Iris pigment epithelial cell (primary cell): ENCODE measurements at regions not wholly inside any gene's neighbourhood (a gene's known extent, or its start where the extent isn't known, plus 50 kb on each side); places are given as distances from the start of the nearest gene placed in this dataset.
"Not testable (repeated sequence)": the region's sequence is repeated elsewhere in the genome, so short reads cannot be mapped to it uniquely, and the experiment has no call there.

Experiments used
- DNase-seq: peaks from one replicate; pipeline ENCODE4 v3.0.0-alpha.2; 2011; ENCODE audit warnings: low read depth

DNA sequence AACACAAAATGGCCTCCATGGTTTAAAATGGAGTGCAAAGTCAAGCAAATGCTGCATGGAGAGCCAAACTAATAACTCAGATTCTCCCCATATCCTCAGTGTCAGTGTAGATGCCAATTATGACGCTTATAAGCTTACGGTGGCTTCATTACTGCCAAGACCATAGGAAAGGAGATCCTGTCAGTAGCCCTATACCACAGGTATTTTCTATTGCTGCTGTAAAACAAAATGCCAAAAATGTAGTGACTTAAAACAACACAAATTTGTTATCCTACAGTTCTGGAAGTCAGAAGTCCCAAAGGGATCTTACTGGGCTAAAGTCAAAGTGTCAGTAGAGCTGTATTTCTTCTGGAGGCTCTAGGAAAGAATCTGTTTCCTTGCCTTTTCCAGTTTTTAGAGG, 149.8 kb upstream of the GBE1 start:
- DNase-seq, result no peak

DNA sequence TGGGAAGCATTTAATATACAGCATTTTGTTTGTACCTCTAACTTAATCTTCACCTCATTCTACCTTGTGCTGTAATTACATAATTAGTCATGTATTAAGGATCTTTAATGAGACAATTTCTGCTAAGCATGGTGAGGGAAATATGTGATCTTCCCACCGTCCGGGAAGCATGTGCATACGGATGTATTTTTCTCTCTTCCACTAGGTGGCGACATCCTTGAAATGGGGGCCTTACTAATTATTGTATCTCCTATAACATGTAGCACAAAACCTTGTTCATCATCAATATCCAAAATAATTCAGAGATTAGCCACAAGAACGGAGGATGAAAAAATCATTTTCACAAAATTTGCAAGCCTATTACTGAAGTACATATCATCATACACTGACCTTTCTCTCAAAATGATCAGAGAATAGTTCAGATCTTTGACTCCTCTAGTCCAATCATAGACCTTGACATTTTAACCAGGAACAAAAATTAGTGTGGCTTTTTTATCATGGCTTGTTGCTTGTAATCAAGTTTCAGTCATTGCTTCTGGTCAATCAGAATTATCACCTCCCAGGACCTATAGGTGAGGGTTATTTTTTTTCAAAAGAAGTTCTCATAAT, 148.9 kb upstream of the GBE1 start:
- DNase-seq, result peak; percentile 29

DNA sequence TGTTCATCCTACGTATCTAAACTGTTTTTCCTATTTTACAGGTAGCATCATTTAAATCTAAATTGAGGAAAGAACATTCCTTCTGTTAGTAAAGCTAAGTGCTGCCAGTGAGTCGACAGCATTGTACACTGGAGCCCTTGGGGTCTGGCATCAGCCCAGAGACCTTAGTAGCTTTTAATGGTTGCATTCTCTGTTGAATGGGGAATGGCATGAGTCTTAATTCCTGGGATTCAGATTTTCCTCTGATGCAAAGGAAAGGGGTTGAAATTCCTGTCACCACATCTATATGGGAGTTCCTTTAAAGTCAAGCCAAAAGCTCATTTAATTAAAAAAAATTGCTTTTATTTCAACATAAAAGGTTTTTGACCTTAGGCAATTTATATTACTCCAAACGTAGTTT, 148.4 kb upstream of the GBE1 start:
- no peak for DNase-seq

DNA sequence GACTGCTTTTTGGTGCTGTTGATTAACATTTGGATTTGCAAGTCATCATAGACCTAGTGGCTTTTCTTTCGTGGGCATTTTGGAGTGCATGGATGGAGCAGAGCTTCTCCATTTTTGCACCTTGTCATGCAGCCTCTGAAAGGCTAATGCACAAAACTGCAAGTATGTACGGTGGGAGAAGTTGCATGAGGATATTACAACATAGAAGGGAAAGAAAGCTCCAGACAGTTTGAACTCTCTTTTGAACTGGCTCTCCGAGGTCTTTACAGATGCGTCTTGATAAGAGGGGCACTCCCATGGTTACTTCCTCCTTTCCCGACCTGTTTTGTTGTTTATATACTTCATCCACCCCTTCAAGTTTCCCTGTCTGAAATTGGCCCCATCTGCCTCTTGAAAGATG, 147.1 kb upstream of the GBE1 start:
- no peak for DNase-seq

DNA sequence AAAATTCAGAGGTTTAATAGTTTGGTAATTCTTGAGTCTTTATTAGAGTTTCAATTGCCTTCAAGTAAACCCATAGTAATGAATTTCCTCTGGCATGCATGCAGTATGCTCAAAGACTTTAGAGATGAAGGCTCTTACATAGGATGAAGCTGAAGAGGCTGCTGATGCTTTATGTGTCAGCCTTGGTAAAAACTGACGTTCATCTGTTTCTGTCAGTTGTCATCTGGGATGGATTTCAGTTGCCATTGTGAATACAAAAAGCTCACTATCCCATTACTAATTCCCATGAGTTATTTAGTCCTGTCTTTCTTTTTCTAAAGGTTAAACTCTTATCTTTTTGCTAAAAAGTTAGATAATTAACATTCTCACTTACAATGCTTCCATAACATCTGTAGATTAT, 136.9 kb upstream of the GBE1 start:
- DNase-seq, result no peak

DNA sequence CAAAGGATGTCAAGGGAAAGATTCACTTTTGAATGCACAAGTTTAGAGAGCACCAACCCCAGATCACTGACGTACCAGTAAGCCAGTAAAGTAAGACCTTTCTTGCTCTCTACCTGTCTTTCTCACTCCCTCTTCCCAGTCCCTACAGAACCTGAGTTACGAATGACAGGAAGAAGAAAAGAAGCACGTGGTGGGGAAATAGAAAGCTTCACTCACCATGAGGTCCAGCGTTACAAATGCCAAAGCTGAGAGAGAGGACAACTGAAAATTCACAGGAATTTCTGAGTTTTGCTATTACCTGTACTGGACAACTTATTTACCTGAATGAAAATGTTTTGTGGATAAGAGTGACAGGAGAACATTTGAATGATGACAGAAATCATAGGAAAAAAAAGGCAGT, 133.2 kb upstream of the GBE1 start:
- DNase-seq, result no peak

DNA sequence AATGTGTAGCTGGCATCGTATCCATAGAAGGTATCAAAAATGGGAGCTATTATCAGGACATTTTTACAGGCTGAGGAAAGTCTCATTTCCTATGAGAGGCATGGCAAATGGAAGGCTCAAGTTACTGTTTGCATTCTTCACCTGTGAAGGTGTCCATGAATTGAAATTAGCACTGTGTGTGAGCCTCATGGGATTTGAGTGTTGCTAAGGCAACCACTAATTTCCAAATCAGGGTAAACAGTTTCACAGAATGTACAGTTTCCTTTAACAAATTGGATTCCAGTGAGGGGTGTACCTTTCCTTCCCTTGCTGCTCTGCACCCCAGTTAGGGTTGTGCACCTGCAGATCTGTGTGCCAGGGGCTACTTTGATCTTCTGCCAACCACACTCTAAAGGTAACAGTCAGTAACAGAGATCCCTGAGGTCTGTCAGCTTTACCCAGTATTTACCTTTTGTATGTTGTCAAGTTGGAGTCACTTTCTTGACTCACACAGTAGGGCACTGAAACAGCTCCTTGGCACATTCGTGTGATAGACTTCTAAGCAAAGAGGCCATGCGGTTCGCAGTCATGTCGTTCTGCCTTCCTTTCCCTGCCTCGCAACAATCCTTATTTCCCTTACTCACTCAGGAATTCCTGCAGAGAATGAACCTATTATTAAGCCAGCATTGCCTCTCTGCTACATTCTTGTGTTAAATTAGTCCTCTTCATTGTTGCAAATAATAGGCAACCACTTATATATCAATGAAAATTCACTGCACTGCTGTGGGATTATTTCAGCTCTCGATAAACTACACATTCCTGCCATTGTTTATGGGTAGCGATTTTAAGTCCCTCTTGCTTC, 129.8 kb upstream of the GBE1 start:
- no peak for DNase-seq

DNA sequence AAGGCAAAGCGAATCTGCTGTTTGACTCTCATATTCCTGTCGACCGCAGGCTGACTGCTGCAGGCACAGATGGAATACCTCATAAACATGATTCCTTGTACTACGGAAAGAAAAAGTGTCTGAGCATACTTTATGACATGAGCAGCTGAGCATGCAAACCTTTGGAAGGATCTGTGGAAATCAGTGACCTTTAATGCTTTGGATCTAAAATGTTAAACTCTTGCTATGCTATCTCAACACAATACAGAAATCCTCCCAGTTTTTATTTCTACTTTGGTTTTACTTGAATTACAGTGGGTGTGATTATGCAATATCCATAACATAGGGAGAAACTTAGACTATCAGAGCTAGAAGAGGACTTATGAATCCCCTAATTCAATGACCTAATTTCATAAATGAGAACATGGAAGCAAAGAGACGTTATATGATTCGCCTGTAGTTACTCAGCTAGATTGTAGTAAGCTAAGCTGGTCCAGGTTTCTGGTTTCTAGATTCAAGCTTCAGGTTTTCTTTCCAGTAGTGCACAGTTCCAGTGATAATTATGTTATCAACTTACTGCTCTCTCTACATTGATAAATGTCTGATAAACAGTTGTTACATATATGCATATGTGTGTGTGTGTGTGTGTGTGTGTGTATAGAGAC, 127.6 kb upstream of the GBE1 start:
- DNase-seq, result no peak

DNA sequence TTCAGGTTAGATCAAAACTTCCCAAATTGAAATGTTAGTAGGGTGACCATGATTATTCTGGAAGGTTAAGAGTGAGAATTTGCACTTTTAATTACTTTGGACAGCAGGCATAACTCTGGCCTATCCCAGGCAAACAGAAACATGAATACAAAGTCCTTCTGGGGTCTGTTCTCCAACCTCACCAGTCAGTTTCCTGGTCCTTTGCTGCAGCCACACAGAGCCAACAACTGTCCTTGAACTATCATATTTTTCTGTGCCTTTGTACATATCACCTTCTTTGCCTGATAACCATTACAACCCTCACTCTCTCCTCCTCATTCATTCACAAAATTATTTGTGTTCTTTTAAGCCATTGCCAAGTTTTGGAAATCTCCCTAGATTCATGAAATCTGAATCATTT, 126.0 kb upstream of the GBE1 start:
- no peak for DNase-seq

DNA sequence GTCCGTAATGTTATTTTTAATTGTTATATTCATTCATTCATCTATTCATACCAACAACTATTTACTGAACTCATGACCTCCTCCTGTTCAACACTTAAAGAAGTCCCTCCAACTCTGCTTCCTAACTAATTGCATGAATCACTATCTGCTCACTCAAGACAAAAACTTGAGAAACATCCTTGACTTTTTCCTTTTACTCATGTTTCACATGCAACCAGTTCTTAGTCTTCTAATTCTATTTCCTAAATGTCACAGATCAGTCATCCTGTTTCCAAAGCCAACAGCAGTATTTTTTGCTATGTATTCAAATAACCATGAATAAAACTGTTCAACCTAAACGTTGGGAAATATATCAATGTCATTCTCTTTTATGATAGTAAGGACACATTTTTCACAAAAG, 124.6 kb upstream of the GBE1 start:
- no peak for DNase-seq

DNA sequence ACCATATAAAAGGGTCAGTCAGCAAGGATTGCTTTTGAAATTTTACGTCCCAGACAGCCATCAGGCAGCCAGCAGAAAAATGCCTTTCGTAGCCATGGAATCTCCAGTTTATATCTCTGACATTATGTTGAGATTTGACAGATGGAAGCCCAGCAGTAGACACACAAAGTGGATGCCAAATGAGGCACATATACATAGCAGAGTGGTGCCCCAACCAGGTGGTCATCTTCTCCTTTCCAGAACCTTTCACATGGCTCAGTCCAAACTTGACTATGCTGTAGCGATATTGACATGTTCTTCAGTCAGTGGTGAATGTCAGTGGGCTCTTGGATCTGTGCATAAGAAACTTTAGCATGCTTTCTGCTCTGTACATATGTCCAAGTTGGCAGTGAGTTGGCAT, 123.3 kb upstream of the GBE1 start:
- no peak for DNase-seq

DNA sequence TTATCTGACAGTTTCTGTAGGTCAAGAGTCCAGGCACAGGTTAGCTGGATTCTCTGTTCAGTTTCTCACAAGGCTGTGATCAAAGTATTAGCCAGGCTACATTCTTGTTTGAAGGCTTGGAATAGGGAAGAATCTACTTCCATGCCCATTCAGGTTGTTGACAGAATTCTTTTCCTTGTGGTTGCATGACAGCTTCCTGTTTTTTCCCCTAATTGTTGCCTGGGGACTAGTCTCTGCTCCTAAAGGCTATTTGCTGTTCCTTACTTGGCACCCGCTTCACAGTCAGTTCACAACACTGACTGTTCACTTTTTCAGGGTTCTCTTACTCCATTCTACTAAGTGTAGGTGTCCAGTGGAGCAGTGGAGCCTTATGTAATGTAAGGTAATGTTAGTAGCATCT, 115.4 kb upstream of the GBE1 start:
- no peak for DNase-seq

DNA sequence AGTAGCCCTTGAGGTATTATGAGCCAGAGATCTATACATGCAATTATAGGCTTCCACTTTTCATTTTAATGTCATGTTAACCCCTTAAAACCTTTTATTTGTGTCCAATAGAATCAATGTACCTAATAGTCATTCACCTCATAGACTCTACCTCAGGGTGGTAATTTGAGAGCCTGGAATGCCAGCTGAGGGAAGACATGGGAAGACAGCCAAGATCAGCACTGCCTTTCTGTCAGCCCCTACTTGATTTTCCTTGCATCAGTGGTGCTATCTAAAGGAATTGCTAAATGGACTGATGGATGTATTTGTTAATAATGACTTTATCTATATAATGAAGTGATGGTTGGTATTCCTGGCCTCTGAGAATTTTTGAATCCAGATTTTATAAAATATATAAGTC, 113.3 kb upstream of the GBE1 start:
- DNase-seq, result no peak

DNA sequence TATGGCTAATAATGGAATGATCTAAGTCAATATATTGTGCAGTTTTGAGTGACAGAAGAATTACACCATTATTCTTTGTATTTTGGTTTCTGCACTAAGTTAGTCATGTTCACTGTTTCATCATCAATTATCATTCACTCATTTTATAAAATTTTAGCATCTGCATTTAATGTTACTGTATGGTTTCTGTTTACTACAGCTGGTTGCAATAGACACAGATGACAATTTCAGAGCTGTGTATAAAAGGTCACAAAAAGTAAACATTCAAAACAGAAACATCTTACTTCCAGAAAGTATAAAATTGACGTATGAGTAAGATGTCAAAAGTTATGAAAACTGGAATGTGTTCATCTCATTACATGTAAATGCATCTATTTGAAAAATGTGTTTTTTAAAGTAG, 111.1 kb upstream of the GBE1 start:
- no peak for DNase-seq

DNA sequence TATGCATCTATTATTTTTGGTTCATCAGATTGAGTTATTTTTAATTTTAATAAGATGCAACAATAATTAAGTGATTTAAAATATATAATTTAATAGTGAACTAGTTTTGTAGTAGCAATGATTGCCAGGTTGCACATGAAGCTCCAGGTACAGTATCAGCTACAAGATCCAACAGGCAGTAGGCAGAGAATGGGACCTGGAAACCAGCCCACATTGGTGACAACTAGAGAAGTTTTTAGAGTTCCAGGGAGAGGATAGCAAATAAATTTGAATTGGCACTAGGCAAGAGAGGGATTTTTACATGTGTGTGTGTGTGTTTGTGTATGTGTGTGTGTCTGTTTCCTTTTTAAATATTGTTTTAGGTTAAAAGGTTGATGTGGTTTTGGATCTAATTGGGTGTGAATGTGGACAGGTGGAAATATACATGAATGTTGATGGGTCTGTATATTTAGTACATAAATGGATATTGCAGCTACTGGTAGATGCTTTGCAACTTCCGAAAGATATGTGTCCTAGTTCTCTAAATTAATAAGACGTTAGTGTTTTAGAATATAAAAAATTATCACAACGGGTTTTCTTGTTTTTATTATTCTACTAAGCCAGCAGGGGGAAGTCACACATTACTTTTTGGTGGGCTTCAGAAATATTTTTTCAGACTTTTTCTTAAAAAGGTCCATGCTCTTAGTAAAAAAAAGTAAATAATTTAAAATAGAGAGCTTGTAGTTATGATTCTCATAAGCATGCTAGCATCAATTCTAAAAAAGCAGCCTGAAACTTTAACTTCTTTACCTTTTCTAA, 110.1 kb upstream of the GBE1 start:
- DNase-seq, result no peak

DNA sequence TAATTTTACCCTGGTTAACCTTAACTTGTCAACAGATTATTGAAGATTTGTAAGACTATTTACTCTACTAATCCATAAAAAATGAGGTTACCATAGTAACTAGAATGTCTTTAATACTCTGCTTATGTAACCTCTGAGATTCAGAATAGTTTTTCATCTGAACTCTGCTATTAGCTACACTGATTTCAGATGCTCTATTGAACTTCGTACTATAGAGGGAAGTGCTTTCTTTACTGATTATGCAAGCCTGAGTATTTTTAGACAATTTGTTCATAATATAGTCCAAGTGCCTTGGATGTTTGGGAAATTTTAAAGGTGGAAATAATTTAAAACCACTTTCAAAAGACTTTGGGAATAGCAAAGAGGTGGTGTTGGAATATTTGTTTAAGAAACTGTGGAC, 107.9 kb upstream of the GBE1 start:
- DNase-seq, result no peak

DNA sequence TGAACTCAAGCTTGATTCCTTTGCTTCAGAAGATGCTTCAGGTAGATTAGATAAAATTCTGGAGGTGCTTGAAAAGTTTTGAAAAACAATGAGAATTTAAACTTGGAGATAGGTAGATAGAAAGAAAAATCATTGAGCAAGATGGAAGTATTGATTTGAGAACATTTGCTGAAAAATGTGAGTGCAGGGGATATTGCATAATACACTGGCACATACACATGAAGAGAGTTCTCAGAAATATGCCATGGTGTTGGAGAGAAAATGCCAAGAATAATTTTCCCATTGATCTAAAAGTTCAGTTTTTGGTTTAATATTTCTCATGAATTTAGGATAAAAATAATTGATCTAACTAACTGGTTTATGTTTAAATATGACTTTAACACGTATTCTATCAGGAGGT, 107.2 kb upstream of the GBE1 start:
- no peak for DNase-seq

DNA sequence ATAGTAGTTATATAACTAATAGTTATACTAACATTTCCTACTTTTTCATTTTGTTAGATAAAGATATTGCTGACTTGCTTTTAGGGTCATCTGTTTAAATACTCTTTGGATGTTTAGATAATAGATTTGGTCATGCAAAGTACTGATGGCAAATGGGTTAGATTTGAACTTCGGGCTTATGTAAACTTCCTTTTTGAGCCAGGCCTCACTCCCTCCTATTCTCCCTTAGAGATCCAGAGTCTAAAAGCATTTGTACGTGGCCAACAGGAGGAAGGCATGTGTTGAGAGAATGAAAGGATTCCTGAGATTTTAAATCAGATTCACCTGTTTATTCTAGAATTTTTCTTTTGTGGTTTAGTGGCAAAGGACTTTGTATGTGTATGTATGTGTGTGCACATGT, 106.4 kb upstream of the GBE1 start:
- no peak for DNase-seq

DNA sequence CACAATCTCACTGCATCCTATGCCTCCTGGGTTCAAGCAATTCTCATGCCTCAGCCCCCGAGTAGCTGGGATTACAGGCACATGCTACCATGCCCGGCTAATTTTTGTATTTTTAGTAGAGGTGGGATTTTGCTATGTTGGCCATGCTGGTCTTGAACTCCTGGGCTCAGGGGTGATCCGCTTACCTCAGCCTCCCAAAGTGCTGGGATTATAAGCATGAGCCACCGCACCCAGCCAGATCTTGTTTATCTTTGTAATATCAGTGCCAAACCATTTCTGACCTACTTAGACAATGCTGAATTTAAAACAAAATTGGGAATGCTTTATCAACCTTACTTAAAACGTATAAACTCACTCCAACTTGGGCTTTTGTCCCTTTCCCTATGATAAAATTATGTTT, 103.7 kb upstream of the GBE1 start:
- not testable (repeated sequence) for DNase-seq

DNA sequence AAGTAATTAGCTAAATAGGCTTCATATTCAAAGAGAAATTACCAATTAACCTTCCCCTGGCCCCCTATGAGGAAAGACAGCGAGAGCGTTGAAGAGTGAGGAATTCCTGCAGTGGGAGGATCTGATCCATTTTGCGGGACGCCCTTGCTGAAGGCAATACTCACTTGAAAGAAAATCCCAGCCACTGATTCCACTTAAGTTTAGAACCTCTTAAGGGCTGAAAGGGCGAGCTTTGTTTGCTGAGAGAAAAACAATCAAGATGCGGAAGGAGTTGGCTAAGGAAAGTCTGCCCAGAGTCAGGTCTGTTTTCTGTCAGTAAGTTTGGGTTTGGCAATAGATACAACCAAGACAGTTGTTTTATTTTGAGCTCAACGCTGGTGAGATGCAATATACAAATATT, 102.8 kb upstream of the GBE1 start:
- no peak for DNase-seq

DNA sequence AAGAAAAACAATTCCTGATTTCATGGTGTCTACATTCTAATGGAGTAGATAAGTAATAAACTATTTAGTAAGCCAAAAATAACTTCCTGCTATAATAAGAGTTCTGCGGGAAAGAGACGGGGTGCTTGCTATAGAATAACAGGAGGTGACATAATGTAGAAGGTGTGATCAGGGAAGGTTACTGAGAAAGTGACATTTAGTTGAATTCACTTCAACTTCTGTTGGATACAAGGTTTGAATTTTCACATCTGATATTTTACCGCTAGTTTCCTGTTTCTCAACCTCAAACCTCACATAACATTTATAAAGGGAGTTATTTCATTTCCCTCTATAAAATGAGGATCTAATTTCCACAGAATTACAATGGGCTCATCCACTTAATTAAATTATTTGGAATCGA, 102.3 kb upstream of the GBE1 start:
- DNase-seq, result no peak

DNA sequence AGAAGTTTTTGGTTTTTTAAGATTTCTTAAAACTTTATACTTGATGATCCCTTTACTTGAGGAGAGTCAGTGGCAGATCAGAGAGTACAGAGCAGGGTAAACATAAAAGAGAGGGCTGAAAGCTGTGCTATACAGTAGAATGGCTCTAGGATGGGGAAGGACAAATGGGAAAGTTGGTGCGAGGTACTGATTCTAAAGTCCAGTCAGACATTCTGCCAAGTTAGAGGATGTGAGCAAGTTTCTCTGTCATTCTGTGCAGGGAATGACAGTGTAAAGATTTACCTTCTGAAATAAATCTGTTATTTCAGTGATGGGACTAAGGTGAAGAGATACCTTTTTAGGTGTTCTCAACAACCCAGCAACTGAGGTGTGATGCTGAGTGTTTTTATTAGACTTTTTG, 100.1 kb upstream of the GBE1 start:
- no peak for DNase-seq

DNA sequence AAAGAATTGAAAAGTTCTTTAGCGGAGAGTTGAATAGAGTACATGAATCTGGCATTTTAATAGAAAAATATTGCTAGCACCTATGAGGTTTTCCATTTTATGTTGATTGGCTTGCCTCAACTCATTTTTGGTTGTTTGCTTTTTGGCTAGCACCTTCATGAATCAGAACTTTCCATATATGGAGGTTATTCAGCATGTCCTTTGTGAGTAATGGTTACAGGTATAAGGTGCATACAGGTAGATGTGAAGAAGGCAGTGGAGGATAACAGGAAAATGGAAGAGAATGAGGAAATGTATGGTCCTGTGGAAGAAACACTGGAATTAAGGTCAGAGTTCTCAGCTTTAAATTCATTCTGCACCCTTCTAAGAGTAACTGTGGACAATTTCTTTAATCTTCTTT, 98.1 kb upstream of the GBE1 start:
- no peak for DNase-seq
